ENCODE measurements at regions not wholly inside any gene's neighbourhood (a gene's known extent, or its start where the extent isn't known, plus 50 kb on each side); places are given as distances from the start of the nearest gene placed in this dataset.

DNA sequence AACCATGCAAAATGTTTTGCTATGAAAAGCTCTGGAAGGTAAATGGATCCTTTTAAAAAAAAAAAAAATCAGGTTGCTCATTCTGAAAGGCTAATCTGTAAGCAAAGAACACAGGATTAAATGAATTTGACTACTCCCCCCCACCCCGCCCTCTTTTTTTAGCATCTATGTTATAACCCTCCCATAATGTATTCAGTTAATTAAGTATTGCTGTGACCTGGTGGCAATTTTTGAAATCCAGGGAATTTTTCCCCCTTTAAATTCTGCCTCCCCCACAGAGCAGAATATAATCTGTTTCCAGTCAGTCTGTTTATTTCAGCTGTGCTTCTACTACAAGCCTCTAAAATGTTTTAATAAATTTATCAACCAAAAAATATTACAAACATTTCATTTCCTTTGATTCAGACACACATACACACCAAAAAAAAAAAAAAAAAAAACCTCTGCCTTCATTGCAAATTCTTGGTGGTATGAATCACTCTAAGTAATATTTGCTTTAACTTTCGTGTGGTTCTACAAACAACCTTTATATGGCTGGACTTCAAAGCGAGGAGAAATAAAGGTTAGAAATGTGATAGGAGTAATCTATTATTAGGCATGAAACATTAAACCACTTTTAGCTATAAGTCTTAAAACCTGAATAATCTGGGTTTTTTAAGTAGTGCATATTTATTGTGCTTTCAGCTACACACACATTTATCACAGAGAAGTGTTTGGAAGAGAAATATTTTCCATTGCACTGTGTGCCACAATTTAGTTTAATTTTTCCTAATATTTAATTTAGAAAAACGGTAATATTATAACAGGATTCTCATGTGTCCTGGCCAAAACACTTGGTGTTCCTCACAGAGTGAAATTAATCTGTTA lies 64.4 kb upstream of the ARID5B start:
- TF ChIP-seq, protein P1, sequence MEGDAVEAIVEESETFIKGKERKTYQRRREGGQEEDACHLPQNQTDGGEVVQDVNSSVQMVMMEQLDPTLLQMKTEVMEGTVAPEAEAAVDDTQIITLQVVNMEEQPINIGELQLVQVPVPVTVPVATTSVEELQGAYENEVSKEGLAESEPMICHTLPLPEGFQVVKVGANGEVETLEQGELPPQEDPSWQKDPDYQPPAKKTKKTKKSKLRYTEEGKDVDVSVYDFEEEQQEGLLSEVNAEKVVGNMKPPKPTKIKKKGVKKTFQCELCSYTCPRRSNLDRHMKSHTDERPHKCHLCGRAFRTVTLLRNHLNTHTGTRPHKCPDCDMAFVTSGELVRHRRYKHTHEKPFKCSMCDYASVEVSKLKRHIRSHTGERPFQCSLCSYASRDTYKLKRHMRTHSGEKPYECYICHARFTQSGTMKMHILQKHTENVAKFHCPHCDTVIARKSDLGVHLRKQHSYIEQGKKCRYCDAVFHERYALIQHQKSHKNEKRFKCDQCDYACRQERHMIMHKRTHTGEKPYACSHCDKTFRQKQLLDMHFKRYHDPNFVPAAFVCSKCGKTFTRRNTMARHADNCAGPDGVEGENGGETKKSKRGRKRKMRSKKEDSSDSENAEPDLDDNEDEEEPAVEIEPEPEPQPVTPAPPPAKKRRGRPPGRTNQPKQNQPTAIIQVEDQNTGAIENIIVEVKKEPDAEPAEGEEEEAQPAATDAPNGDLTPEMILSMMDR (conservative IDR thresholded peaks at IDR 0.05; ENCODE audit: low read depth, low read length), result no peak
- TF ChIP-seq POLR2A (IDR thresholded peaks at IDR 0.05; ENCODE audit: low read depth, low read length), result no peak
- TF ChIP-seq RCOR1 (IDR thresholded peaks at IDR 0.05; ENCODE audit: insufficient replicate concordance, low read length), result no peak
- TF ChIP-seq MXI1 (IDR thresholded peaks at IDR 0.05; ENCODE audit: borderline replicate concordance, low read depth, low read length), result no peak
- no peak for TF ChIP-seq SMC3 (IDR thresholded peaks at IDR 0.05; ENCODE audit: low read depth, low read length)
- TF ChIP-seq CEBPB (IDR thresholded peaks at IDR 0.05; ENCODE audit: low read depth, low read length), result no peak
- TF ChIP-seq, protein P2, sequence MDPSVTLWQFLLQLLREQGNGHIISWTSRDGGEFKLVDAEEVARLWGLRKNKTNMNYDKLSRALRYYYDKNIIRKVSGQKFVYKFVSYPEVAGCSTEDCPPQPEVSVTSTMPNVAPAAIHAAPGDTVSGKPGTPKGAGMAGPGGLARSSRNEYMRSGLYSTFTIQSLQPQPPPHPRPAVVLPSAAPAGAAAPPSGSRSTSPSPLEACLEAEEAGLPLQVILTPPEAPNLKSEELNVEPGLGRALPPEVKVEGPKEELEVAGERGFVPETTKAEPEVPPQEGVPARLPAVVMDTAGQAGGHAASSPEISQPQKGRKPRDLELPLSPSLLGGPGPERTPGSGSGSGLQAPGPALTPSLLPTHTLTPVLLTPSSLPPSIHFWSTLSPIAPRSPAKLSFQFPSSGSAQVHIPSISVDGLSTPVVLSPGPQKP (IDR thresholded peaks at IDR 0.05; ENCODE audit: borderline replicate concordance, low read depth, low read length), result no peak
- no peak for TF ChIP-seq MAZ (IDR thresholded peaks at IDR 0.05; ENCODE audit: borderline replicate concordance, low read depth, low read length)
- TF ChIP-seq RFX5 (IDR thresholded peaks at IDR 0.05; ENCODE audit: low read depth, low read length), result no peak
- no peak for TF ChIP-seq RAD21 (IDR thresholded peaks at IDR 0.05; ENCODE audit: low read length)
- TF ChIP-seq FOS (IDR thresholded peaks at IDR 0.05; ENCODE audit: low read depth, low read length), result peak; percentile 36; the same call in 1 of the 2 replicates
- TF ChIP-seq, protein P3, sequence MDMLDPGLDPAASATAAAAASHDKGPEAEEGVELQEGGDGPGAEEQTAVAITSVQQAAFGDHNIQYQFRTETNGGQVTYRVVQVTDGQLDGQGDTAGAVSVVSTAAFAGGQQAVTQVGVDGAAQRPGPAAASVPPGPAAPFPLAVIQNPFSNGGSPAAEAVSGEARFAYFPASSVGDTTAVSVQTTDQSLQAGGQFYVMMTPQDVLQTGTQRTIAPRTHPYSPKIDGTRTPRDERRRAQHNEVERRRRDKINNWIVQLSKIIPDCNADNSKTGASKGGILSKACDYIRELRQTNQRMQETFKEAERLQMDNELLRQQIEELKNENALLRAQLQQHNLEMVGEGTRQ (IDR thresholded peaks at IDR 0.05; ENCODE audit: low read depth, low read length), result no peak
- TF ChIP-seq BHLHE40 (IDR thresholded peaks at IDR 0.05; ENCODE audit: low read depth, low read length), result no peak
- TF ChIP-seq CHD1 (IDR thresholded peaks at IDR 0.05; ENCODE audit: low read depth, low read length), result no peak
